Right ventricle myocardium superior (tissue), 1 donor: ENCODE measurements at regions not wholly inside any gene's neighbourhood (a gene's known extent, or its start where the extent isn't known, plus 50 kb on each side); places are given as distances from the start of the nearest gene placed in this dataset.
A peak's percentile ranks its signal among the peaks of the same experiment; 100 is the strongest.

Experiments used
- ATAC-seq: fragments of 200-7000 bp; cut with Tn5 transposase; one replicate; pipeline ENCODE4 v1.9.1; 2020; ENCODE audit warnings: mild to moderate bottlenecking; ENCODE audit not compliant: poor library complexity
- DNase-seq: peaks from one replicate; pipeline ENCODE4 v3.0.0-alpha.2; 2020
- intact Hi-C: fragments of 100-400 bp; cut with DNase I; formaldehyde crosslinking; loops from one replicate; pipeline ENCODE4 v1.11.2; 2022
- donor health status: DM: no; HTN: yes; CAD: no; lungs with severe emphysema.

DNA sequence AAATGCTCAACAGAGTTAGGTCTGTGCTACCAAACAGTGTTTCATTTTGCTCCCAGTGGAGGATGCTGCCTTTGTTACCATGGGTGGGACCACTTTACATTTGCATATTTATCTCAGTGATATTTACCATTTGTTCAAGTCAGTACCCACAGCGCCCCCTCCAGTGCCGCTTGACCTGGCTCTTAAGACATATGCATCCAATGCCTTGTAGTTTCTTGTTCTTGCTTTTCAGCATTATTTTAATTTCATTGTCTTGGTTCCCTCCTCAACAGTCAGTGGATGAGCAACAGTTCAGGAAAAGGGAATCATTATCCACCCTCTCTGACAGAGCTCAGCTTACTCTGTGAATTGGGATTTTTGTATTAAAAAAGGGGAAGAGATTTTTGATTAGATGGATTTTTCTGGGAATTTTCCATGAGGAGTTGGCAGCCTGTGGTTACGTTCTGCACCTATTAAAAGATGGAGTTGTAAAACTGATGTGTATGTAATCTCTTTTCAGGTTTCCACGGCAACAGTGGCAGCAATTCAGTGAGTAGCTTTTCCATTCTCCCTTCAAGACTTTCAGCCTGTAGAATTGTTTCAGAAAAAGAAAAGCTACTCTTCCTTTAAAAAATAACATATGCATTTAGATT, 240.5 kb upstream of the DAAM1 start:
- ATAC-seq (no peak), DNase-seq (no peak)
- intact Hi-C loops = no loop called here

GRCh38 chr14:58950555-58950954, 237.9 kb upstream of the DAAM1 start:
- intact Hi-C loops = no loop called here
- DNase-seq (no peak), ATAC-seq (no peak)

DNA sequence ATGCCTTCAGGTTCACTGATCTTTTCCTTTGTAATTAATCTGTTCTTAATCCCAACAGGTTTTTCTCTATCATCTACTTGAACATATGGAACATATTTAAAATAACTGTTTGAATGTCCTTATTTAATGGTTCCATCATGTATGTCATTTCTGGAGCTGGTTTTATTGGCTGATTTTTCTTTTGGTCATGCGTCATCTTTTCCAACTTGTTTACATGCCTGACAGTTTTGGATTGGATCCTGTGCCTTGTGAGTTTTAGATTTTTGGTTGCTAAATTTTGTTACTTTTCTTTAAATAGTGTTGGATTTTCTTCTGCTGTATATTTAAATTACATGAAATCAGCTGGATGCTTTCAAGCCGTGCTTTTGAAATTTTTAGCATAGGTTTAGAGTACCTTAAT, 237.3 kb upstream of the DAAM1 start:
- no peak for ATAC-seq
- intact Hi-C loops = no loop called here
- DNase-seq = no peak

DNA sequence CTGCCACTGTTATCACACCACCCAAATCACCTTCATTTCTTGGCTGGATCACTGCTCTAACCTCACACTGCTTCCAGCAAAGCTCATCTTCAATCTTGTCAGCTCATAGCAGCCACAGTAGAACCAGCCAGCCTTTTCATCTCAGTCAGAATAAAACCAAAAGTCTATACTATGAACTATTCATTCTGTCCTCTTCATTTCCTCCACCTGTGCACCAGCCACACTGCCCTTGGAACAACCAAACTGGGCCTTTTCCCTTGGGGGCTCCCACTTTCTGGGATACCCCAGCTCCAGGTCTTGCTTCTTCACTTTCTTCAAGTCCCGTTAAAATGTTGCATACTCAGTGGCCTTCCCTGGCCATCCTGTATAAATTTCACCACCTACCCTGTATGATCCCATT, 234.4 kb upstream of the DAAM1 start:
- no peak for DNase-seq
- no peak for ATAC-seq
- intact Hi-C loops = no loop called here

GRCh38 chr14:58954901-58955861, 233.3 kb upstream of the DAAM1 start:
- ATAC-seq = peak; percentile 79
- no peak for DNase-seq
- intact Hi-C loops = no loop called here

DNA sequence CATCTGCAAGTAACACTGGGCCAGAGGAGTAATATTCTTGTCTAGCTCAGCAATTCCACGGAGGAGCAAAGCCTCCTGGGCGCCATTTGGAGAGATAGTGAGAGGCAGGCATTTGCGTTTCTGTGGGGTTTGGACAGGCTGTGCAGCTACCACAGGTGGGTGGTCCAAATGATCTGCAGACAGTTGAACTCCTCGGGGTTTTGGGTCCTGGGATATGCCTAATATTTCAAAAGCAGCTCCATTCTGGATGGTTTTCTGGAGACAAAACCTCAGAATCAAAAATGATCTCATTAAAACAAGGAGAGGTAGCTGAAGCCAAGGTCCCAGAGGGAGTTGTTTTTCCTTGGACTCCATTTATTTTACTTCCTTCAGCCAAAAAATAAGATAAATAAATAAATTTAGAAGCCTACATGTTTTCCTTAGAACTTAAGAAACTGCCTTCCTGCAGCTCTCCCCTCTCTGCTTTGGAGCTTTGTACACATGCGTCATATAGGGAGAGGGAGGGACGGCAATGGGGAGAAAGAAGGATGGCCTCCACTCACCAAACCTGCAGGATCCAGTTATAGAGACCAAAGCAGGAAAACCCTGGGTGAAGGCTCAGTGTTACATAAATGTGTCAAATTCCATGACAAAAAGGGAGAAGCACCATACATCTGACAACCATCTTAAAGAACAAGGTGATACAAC, 227.3 kb upstream of the DAAM1 start:
- intact Hi-C loops = no loop called here
- ATAC-seq (peak; percentile 69), DNase-seq (peak; percentile 37)

- no peak for ATAC-seq
- intact Hi-C loops = no loop called here
- no peak for DNase-seq
These were observed 224.4 kb upstream of the DAAM1 start for GRCh38 chr14:58963873-58964597.

DNA sequence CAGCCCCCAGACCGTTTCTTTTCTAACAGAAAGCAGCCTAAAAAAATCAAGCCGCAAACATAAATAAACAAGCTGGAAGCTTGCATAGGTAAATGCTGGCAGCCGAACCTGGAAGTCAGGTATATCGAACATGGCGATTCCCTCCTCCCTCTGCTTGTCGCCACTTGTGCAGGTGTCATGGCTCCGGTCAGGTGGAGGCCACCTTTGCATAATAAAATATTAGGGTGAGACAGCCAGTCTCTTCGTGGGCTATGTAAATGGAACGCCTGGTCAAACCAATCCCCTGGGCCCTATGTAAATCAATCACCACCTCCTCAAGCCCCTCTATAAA, 223.9 kb upstream of the DAAM1 start:
- ATAC-seq = no peak
- DNase-seq = no peak
- intact Hi-C loops = no loop called here

DNA sequence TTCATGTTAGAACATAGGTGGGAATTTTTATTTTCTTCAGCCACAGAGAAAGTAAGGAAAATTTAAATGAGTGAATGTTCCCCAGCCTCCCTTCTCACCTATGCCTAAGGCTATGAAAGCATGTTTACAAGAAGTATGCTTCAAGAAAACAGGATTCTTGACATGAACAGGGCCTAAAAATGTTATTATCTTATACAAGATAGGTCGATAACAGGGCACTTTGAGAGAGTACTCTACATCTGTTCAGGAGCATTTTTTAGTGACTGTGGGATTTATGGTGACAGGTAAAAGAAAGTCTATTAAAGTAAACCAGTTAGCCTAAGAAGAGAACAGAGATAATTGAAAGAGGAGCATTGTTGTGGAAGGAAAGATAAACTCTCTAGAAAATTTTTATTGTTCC, 222.9 kb upstream of the DAAM1 start:
- intact Hi-C loops = no loop called here
- DNase-seq (no peak), ATAC-seq (no peak)

- intact Hi-C loops = no loop called here
- no peak for ATAC-seq
- no peak for DNase-seq
These were observed 221.5 kb upstream of the DAAM1 start for GRCh38 chr14:58966997-58967396.

DNA sequence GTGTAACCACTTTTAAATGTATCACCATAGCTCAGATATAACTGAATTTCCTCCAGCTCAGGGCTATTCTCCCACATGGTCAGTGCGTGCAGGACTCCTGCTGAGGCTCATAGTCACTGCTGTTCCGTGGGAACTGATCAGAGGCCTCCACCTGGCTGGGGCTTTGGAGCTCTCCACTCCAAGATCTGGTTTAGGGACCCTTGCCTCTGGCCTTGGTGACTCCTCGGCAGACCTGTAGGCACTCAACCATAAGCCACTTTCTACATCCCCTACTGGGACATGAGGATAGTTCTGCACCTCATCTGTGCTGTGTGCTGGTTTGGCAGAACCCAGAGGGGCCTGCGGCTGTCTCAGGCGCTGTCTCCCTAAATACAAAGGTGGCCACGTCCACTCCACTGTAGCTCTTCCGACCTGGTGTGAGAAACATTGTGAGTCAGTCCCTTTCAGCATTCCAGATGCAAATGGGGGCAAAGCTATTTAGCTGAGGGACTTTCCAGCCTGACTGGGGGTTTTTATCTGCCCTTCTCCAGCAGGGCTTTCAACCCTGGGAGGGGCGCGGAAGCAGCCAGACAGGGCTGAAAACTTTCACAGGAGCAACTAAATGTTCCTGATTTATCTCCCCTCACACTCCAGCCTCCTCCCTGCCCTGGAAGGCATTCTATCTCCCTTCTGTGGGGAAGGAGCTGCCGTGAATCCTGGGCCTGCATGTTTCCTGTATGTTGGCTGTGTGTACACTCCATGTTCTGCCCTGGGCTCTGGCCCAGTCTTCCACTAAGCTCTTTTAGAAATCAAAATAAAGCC, 218.3 kb upstream of the DAAM1 start:
- DNase-seq (no peak), ATAC-seq (no peak)
- intact Hi-C loops = no loop called here

- ATAC-seq (no peak), DNase-seq (no peak)
- intact Hi-C loops = no loop called here
These were observed 216.0 kb upstream of the DAAM1 start for GRCh38 chr14:58972233-58973017.

DNA sequence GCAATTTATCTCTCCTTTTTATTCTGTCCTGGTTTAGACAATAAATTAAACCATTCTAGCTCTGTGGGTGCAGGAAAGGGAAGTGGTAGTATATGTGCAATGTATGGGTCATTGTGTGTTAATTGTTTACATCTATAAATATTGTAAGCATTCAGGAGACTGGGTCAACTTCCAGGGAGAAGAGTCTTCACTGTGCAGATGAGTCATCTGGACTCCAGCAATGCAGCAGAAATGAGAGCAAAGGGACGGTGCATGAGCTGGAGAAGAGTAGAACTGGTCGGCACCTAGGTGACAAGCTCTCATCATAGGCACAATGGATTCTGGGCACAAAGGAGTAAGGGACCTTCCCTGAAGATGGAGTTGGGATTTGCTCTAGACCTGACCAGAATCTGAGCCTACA, 211.1 kb upstream of the DAAM1 start:
- ATAC-seq = no peak
- intact Hi-C loops = no loop called here
- DNase-seq = no peak

GRCh38 chr14:58978343-58978742, 210.1 kb upstream of the DAAM1 start:
- DNase-seq (peak; percentile 71), ATAC-seq (peak; percentile 96)
- intact Hi-C loops = no loop called here

DNA sequence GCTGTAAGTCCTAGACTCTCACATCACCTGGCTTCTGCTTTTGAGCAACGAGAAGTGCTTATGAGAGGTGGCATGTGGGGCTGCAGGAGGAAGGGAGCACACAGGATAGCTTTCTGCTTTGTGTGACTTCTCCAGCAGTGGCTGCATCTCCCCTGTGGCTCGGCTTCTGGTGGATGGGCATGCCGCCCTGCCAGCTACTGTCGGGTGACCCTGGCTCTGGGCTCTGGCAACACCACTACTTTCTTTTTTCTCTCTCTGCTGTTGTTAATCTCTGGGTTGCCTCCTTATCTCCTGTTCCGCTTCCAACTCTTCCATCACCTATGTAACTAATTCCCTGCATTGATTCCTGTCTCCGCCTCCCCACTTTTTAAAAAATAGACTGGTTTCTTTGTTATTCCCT, 209.1 kb upstream of the DAAM1 start:
- ATAC-seq (peak; percentile 67), DNase-seq (peak; percentile 51)
- intact Hi-C loops = no loop called here

- intact Hi-C loops = no loop called here
- no peak for DNase-seq
- no peak for ATAC-seq
These were observed 206.6 kb upstream of the DAAM1 start for GRCh38 chr14:58981840-58982239.

- ATAC-seq (no peak), DNase-seq (no peak)
- intact Hi-C loops = no loop called here
These were observed 202.7 kb upstream of the DAAM1 start for GRCh38 chr14:58985786-58986185.

DNA sequence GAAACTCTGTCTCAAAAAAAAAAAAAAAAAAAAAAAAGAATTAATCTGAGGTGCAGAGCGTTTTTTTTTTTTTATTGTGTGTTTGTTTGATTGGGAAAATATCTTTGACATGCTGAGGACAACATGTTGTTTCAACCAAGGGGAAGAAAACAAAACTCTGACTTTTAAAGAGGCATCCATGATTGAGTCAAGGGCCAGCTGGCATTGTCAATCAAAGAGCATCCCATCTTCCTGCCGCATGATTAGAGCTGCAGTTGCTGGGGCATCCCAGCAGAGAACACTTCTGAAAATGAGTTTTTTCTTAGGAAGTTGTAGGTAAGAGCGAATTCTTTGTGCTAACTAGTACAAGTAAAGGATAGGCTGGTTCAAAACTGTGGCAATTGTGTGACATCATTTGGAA, 200.9 kb upstream of the DAAM1 start:
- no peak for ATAC-seq

More for the DNA sequence above, 200.9 kb upstream of the DAAM1 start:
- intact Hi-C loops = no loop called here
- no peak for DNase-seq
